Lower lobe of right lung (tissue), 2 donors: ENCODE measurements at regions not wholly inside any gene's neighbourhood (a gene's known extent, or its start where the extent isn't known, plus 50 kb on each side); places are given as distances from the start of the nearest gene placed in this dataset.

Source experiments
- ATAC-seq, 2 donors: fragments of 200-7000 bp; cut with Tn5 transposase; one replicate each; pipeline ENCODE4 v1.9.1; 2020 to 2022; ENCODE audit warnings: mild to moderate bottlenecking in 2 of 2, moderate library complexity in 2 of 2
- DNase-seq: peaks from one replicate; pipeline ENCODE4 v3.0.0-alpha.2; 2020
- H3K27ac ChIP-seq: fragments of 200-600 bp; one replicate; pipeline ENCODE4 v1.8.0; 2022
- H3K27me3 ChIP-seq: fragments of 200-600 bp; one replicate; pipeline ENCODE4 v1.8.0; 2022; ENCODE audit warnings: low read depth
- H3K36me3 ChIP-seq: fragments of 200-600 bp; one replicate; pipeline ENCODE4 v1.8.0; 2022; ENCODE audit warnings: mild to moderate bottlenecking
- H3K4me1 ChIP-seq: fragments of 200-600 bp; one replicate; pipeline ENCODE4 v1.8.0; 2022
- H3K4me3 ChIP-seq: fragments of 200-600 bp; one replicate; pipeline ENCODE4 v1.8.0; 2022; ENCODE audit warnings: mild to moderate bottlenecking
- H3K9me3 ChIP-seq: fragments of 200-600 bp; one replicate; pipeline ENCODE4 v1.8.0; 2022
- intact Hi-C: fragments of 100-400 bp; cut with DNase I; formaldehyde crosslinking; loops from one replicate; pipeline ENCODE4 v1.11.0; 2022
- TF ChIP-seq, protein P1 (sequence below): fragments of 200-600 bp; IDR thresholded peaks from one replicate; pipeline ENCODE4 v1.8.0; 2022; ENCODE audit warnings: antibody characterized with exemption, mild to moderate bottlenecking
- donor health status: DM: no; HTN: yes; CAD: no; lungs with severe emphysema.

DNA sequence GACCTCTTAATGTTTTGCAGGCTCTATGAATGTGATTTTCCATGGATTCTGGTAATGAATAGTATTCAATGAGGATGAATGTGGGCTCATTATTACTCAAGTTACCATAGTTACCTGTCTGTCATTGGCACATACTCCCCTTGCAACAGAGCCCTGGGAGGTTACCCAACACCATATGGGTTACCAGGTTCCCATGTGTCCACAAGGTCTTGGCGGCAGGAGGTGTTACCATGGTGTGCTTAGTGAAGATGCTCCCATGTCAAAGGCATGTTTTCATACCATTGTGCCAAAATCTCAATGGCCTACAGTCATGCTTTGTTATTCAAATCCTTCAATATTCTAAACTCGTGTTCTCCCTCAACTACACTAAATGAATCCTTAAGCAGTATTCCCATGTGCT lies 232.5 kb downstream of the HDGFL1 start:
- TF ChIP-seq, protein P1, sequence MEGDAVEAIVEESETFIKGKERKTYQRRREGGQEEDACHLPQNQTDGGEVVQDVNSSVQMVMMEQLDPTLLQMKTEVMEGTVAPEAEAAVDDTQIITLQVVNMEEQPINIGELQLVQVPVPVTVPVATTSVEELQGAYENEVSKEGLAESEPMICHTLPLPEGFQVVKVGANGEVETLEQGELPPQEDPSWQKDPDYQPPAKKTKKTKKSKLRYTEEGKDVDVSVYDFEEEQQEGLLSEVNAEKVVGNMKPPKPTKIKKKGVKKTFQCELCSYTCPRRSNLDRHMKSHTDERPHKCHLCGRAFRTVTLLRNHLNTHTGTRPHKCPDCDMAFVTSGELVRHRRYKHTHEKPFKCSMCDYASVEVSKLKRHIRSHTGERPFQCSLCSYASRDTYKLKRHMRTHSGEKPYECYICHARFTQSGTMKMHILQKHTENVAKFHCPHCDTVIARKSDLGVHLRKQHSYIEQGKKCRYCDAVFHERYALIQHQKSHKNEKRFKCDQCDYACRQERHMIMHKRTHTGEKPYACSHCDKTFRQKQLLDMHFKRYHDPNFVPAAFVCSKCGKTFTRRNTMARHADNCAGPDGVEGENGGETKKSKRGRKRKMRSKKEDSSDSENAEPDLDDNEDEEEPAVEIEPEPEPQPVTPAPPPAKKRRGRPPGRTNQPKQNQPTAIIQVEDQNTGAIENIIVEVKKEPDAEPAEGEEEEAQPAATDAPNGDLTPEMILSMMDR: no peak
- no peak overlapping the region for H3K27ac ChIP-seq
- H3K4me1 ChIP-seq: no peaks in the 10 kb centered on the region
- no peaks in the 10 kb centered on the region for H3K9me3 ChIP-seq
- DNase-seq: no peak
- H3K4me3 ChIP-seq: no peak overlapping the region
- ATAC-seq: no peak
- intact Hi-C loops: no loop called here
- H3K27me3 ChIP-seq: no peaks in the 10 kb centered on the region
- no peaks in the 10 kb centered on the region for H3K36me3 ChIP-seq

DNA sequence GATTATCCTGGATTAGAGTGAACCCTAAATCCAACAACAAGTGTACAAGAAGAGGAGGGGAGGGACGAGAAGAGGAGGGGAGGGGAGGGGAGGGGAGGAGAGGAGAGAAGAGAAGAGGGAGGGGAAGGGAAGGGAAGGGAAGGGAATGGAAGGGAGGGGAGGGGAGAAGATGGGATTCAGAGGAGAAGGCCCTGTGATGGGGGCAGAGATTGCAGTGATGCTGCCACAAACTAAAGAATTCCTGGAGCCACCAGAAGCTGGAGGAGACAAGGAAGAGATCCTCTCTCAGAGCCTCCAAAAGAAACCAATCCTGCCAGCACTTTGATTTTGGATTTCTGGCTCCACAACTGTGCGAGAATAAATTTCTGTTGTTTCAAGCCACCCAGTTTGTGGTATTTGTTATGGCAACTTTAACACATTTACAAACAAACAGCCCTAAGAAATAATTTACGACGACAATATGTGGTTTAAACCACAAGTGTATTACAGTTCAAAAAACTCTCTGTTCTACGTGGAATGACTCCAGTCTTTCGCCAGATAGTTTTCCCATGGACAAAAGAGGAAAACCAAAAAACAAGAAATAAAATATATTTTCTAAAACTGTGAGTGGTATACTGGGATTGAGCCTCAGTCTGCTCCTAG lies 235.4 kb downstream of the HDGFL1 start:
- H3K4me1 ChIP-seq: no peaks in the 10 kb centered on the region
- H3K4me3 ChIP-seq: no peak overlapping the region
- no peak for DNase-seq
- no peaks in the 10 kb centered on the region for H3K36me3 ChIP-seq
- no peak for ATAC-seq
- H3K27ac ChIP-seq: no peak overlapping the region
- TF ChIP-seq, protein P1: no peak
- H3K27me3 ChIP-seq: no peaks in the 10 kb centered on the region
- intact Hi-C loops: no loop called here
- H3K9me3 ChIP-seq: no peaks in the 10 kb centered on the region

DNA sequence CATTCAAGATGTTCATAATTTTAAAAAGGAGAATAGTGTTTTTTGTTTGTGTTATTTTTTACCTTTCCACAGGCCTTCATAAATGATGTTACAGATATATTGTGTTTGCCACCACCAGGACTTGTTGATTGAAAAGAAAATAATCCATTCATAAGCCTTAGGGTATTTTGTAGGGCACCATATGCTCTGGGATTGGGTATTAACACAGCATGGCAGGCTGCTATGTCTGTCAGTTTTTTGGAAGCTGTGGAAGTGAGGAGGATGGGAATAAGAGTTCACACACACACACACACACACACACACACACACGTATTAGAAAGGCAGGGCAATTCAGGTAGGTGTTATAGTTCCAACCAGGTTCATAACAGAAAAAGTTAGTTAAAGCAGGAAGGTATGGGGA lies 237.9 kb downstream of the HDGFL1 start:
- ATAC-seq: no peak
- DNase-seq: no peak

DNA sequence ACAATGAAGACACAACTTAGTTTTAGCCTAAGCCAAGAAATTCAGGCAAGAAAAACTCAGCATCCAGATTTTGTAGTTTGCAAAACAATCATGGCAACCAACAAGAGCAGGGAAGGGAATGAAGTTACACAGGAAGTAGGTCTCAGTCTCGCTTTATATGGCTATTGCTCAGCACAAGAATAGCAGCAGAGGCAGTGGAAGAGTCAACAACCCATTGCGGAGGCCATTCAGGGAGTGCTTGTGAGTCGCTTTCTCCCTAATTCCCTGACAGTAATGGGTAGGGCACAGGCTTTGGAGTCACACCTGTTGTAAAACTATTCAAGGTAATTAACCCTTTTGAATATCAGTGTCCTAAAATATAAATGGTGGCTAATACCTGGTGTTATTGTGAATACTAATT lies 238.5 kb downstream of the HDGFL1 start:
- Histone ChIP-seq H3K4me3 (no peak overlapping the region), H3K9me3 (no peaks in the 10 kb centered on the region), H3K27ac (no peak overlapping the region), H3K4me1 (no peaks in the 10 kb centered on the region), H3K36me3 (no peaks in the 10 kb centered on the region), H3K27me3 (no peaks in the 10 kb centered on the region)
- ATAC-seq (no peak), DNase-seq (no peak)
- TF ChIP-seq, protein P1: no peak
- intact Hi-C loops: no loop called here

More for the DNA sequence above, 237.9 kb downstream of the HDGFL1 start:
- intact Hi-C loops: no loop called here
- Histone ChIP-seq H3K36me3 (no peaks in the 10 kb centered on the region), H3K4me3 (no peak overlapping the region), H3K27me3 (no peaks in the 10 kb centered on the region), H3K4me1 (no peaks in the 10 kb centered on the region), H3K27ac (no peak overlapping the region), H3K9me3 (no peaks in the 10 kb centered on the region)
- TF ChIP-seq, protein P1: no peak

DNA sequence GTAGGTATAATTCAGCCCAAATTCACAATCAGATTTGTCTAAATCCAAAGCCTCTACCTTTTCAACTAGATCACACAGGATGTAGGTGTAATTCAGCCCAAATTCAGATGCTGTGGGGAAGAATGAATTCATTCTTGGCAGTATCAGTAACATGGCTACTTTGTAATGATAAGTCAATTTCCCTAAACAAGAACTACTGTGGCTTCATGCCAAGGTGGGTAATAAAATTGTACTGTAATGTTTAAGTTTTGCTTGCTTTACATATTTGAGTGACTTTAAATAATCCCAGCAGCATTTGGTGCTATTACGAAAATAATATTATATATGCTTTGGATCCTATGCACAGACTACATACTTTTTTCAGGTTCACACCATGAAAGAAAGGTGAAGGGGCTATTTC lies 239.1 kb downstream of the HDGFL1 start:
- DNase-seq (no peak), ATAC-seq (no peak)
- H3K4me3 ChIP-seq: no peak overlapping the region
- H3K9me3 ChIP-seq: no peaks in the 10 kb centered on the region
- H3K4me1 ChIP-seq: no peaks in the 10 kb centered on the region
- H3K36me3 ChIP-seq: no peaks in the 10 kb centered on the region
- no peak overlapping the region for H3K27ac ChIP-seq
- no peaks in the 10 kb centered on the region for H3K27me3 ChIP-seq
- intact Hi-C loops: no loop called here
- TF ChIP-seq, protein P1: no peak
